Renal cortex interstitium (tissue), 11 donors: ENCODE measurements at regions not wholly inside any gene's neighbourhood (a gene's known extent, or its start where the extent isn't known, plus 50 kb on each side); places are given as distances from the start of the nearest gene placed in this dataset.
"Not testable (repeated sequence)": the region's sequence is repeated elsewhere in the genome, so short reads cannot be mapped to it uniquely, and the experiment has no call there.

ENCODE experiments used
- DNase-seq, 11 donors: peaks; one replicate each; pipeline ENCODE4 v3.0.0-alpha.2; 2013; ENCODE audit warnings: low read depth in 9 of 11, low spot score in 4 of 11; ENCODE audit errors: extremely low read depth in 1 of 11

DNA sequence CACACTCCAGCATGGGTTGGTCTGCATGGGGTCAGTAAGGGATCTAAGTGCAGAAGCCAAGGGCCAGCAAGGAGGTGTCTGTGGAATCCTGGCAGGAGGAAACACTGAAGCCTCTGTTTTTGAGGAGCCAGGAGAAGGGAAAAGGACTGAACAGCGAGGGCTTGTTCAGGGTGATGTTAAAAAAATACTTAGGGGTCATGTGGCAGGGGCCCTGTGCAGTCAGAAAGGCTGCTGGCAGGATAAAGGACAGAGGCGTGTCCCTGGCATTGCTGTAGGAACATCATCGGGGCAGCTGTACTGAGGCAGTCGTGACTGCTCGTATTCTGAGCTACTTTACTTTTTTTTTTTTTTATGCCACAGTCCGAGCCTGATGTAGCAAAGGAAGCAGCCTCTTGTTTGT, 127.1 kb upstream of the ZFP64 start:
- no peak for DNase-seq

DNA sequence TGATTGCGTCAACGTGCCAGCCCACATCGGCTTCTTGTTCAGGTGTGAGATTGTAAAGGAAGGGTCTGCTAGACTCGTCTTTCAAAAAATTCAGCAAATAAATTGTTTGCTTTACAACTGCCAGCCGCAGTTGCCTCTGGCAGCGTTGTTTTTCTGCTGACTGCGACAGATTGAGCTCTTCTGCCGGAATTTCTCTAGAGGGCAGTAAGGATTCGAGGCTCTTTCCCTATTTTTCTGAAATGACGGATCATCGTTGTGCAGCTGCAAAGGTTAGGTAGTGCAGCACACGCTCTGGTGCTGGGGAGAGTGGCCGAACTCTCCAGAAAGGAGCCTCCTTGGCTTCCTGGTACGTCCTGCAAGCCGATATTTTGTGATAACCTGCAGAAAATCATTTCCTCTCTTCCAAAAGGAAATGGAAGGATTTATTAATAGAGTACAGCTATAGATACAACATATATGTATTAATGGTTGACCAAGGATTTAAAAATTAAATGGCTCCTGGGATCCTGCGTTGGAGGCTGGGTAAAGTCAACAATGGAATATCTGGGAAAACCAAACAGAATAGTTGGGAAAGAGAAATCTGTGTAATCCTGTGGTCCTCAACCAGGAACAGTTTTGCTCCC, 121.9 kb upstream of the ZFP64 start:
- DNase-seq = peak; percentile 21 to 60 (median 38)

DNA sequence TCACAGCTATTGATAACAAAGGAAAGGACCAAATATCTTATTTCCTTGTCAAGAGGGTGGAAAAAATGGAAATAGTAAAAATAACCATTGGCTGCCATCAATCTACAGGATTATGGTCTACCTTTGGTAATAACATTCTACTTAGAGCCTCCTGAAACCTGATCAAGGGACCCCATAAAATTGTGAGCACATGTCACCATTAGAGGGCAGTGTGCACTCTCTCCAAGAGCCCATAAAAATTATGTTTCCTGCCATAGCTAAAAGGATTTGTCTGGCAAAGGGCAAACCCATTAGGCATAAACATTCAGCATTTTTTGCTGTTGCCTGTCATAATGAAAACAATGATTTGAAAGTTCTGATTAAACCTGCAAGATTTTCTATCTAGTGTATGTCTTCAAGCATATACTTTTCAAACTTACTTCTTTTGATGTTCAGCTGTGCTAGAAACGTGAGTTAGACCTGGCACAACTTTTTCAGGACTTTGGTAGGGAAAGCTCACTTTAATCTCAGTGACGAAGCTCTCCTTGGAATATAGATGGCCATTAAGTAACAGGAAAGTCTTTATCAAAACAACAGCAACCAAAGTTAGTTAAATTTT, 120.7 kb upstream of the ZFP64 start:
- DNase-seq = peak; percentile 36 to 76 (median 62)

DNA sequence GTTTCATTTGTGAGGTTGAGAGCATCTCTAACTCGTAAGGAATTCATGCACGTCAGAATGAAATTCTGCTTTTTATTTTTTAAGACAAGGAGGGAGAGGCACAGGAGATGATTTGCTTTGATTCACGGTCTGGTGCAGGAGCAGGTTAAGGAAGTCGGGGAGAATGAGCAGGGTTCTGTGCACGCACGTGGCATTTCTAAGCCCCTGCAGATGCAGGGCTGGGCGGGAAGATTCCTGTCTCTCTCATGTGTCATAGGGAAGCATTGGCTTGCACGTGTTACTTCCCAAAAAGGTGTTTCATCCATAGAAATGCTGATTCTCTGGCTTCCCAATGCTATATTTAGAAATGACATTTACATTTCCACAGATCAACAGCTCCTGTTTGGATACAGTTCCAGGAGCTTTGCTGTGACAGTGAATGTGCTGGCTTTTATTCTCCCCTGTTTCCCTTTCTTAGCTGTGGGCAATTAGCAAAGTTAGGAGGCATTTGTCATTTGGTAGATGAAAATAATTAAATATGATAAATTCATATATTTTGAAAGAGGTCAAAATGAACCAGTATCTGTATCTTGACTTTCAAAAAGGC, 119.7 kb upstream of the ZFP64 start:
- DNase-seq = no peak

DNA sequence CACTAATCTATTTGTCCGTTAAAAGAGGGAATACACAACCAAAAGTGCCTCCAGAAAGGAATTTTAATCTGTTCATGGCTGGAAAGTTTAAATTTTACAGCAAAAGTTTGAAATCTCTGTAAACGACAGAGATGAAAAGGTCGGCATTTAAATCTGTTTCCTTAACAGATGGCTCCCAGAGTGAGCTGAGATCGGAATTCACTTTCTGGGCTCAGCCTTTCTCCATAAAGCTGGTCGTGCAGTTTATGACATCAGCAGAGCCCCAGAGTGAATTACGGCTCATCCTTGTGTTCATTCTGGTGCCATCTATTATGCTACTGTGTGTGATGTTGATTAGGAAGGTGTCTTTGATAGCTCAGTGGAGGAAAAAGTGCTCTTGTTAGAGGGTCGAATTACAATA, 117.6 kb upstream of the ZFP64 start:
- DNase-seq = no peak

DNA sequence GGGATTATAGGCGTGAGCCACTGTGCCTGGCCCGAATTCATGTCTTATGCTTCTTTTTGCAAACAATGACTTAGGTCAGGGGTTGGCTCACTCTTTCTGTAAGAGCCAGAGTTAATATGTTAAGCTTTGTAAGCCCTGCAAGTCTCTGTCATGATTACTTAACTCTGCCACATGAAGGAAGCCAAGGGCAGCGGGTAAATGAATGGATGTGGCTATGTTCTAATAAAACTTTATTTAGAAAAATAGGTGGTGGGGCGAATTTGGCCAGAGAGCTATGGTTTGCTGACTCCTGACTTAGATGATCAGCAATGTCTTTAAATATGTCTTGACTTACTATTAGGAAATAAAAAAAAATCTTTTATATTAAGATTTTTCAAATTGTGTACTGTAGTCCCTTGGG, 114.9 kb upstream of the ZFP64 start:
- DNase-seq = no peak

DNA sequence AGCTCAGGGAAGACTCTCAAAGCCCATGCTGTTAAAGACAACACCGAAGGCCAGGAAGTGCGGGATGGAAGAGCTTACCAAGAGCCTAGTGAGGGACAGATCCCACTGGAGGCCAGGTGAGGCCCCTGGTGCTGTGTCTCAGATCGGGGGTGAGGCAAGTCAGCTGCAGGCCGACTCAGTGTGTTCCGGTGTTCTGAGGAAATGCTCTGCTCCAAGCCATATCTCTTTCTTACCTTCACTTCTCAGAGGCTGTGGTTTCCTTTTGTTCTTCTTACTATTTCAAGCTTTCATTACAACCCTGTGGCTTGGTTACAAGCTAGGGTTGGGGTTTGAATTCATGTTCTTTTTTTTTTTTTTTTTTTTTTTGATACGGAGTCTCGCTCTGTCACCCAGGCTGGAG, 114.3 kb upstream of the ZFP64 start:
- no peak for DNase-seq

DNA sequence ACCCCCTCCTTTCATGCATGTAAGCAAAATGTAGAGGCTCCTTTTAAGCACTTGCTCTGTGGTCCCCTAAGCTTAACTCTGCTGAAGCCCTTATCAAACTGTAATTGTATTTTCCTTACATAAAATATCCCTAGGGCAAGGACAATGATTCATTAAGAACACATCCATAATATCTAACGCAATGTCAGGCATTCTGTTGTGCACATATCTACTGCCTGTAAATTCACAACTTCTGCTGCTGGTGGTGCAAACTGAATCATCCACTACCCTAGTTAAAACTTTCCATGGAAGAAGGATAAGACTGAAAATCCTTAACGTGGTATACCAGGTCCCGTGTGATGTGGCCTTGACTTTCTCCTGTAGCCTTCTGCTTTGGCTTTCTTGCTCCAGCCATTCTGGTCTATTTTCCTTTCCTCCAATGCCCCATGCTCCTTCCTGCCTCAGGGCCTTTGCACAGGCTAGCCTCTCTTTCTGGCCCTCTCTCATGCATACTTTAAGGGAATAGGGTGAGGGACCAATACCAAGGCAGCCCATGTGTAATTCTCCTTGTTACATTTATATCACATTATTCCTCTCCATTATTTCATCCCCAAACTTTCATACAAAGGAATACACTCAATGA, 113.6 kb upstream of the ZFP64 start:
- no peak for DNase-seq

DNA sequence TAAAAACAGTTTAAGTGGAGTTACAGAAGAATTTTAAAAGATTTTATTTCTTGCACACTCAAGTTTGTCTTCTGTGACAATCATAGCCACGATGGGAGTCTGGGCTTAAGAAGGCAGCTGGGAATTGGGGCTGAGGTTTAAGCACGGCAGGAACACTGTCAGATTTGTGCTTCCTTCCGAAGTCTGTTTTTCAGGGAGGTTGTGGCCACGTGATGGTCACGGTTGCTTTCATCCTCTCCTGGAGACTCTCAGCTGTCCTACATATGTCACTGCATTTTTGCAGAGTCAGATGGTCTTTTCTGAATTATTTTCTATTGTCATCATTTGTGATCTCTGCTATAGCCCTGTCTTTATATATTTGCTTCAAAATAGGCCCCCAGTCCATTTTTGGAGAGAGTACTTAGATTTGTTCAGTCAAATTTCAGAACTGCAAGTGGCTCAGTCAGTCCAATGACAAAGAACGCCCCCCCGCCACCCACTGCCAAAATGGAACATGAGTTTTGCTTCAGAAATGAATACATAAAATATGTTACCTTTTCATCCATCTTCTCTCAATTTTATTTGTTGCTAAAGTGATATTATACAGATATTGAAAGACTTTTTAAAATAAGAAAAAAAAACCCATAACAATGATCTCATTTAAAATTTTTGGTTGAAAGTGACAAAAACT, 111.8 kb upstream of the ZFP64 start:
- DNase-seq = no peak

DNA sequence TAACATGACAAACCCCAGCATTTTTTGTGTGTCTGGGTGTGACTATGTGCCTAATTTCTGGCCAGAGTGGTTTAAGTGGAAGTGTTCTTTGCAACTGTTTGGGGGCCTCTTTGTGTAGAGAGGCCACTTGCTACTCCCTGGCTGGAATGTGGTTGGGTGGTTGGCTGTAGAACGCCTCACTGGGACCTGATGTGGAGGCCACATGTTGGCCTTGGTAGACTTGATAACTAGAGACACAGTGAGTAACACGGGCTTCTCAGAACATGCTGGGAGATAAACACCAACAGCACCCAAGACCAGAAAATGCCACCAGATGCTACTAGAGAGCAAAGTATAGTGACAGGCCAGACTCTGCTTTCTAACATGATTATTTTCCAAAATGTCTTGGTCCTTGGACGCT, 111.2 kb upstream of the ZFP64 start:
- DNase-seq = no peak

DNA sequence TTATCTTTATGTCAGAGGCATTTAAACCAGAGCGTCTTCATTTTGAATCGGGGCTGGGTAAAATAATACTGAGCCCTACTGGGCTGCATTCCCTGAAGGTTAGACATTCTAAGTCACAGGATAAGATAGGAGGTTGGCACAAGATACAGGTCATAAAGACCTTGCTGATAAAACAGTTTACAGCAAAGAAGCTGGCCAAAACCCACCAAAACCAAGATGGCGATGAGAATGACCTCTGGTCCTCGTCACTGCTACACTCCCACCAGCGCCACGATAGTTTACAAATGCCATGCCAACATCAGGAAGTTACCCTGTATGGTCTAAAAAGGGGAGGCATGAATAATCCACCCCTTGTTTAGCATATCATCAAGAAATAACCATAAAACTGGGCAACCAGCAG, 110.5 kb upstream of the ZFP64 start:
- not testable (repeated sequence) for DNase-seq

DNA sequence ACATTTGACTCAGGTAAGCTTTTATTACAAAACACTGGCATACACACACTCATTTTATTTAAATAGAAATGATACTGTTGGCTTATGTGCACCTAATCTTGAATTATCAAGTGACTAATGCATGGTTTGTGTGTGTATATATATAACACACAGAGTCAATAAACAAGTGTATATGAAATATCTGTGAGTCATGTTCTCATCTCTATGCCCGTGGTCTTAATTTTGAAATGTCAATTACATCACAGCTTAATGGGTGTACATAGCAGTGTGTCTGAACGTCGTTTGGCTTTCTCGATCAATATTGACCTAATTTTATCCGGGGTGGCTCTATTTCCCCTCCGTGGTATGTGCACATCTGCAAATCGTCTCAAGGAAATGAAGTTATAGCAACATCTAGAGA, 104.0 kb upstream of the ZFP64 start:
- DNase-seq = no peak

DNA sequence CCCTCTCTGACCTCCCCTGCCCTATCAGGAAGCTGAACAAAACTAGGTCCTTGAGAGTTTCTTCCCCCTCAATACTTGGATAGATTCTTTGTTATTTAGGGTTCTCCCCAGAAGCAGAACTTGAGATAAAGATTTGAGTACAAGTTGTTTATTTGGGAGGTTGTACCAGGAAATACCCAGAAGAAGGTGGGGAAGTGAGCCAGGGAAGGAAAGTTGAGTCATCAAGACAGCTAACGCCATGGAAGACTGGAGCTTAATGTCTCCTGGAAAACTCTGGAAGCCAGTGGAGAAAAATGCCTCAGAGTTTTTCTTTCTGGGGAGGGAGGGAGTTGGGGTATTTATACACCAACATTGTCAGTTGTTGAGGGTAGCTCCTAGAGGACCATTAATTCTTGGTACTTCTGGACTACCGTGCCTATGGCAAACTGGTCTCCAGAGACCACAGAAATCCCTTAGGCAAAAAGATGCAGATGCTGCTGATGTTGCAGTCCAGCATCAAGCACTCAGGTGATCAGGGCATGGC, 102.6 kb upstream of the ZFP64 start:
- DNase-seq = no peak

DNA sequence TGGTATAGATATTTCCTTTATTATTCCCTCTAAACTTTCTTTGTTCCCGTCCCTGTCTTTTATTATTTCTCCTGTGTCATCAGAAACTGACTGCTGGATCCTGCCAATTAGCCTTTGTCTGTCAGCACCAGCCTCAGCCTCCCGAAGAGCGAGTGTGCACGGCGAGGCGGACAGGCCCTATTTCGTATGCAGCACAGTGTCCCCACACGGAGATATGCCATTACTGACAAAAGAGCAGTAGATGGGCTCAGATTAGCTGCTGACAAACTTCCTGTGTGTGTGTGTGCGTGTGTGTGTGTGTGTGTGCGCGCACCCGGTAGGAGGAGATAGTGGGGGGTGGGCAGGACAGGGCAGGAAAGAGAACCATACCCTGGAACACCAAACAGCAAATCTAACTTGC, 99.5 kb upstream of the ZFP64 start:
- no peak for DNase-seq

DNA sequence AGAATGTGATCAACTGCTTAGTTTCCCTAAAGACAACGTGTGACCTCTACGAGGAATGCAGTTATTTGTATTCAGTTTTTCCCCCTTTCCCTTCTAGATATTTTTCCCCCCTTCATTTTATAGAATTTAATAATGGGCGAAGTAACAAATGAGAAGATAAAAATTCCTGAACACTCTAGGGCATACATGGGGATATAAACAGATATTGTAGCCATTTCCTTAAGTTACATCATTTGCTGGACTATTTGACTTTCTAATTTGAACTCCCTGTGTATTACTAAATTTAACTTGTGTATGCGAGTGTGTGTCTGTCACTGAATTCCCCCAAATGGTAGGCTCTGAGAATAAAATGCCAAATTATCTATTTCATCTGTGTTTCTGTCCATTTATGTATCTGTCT, 99.0 kb upstream of the ZFP64 start:
- no peak for DNase-seq

DNA sequence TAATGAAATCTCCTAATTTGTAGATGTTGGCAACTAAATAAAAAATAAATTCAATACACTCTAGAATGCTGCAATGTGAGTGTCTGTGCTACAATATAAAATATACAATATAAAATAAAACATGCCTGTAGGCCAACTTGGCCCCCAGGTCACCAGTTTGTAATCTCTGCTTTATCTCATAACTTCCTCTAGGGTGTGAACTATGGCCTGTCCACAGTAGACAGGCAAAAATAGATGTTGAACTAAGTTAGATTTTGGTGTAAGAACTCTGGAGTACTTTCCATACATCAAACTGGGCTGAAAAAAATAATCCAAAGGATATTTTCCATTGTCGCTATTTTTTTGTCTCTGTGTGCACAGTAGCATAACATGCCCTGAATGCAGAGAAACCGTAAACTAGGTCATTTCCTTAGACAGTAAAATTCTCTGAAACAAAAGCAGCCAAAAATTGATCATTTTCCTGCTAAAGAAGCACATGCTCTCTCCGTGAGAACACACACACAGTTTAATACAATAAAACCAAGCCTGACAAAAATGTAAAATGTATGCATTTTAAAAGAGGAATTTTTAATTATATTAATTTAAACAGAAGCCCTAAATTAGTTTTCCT, 98.5 kb upstream of the ZFP64 start:
- no peak for DNase-seq

DNA sequence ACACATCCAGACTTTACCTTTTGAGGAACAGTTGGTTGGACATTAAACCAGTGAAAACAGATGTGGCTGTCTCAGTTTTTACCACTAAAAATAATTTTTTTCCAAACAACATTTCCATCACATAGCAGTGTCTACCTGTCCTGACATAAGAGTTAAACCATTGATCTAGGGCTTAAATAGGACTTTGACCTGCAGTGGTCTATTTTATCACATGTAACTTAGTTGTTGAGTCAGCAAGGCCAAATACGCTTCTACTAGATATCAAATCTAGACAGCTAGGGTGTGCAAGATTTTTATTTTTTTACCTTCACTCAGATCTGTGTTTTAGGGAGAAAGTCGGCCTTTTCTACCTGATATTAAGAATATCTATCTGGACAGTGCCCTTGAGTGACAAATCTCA, 88.8 kb upstream of the ZFP64 start:
- no peak for DNase-seq

DNA sequence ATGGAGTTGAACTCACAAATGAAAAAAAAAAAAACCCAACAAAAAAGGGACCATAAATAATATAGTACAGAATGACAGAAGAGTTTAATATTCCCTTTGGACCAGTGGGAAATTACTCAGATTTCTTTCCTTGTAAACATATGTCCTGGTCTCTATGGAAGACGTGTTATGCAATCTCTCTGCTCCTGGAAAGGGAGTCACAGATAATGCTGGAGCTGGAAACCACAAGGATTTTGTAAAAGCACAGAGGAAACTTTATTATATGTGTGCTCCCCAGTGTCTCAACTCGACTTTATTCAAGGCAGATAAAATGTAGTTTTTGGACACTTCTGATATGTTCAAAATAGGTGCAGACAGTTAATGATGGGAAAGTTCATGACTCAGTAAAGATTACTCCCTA, 88.1 kb upstream of the ZFP64 start:
- no peak for DNase-seq

DNA sequence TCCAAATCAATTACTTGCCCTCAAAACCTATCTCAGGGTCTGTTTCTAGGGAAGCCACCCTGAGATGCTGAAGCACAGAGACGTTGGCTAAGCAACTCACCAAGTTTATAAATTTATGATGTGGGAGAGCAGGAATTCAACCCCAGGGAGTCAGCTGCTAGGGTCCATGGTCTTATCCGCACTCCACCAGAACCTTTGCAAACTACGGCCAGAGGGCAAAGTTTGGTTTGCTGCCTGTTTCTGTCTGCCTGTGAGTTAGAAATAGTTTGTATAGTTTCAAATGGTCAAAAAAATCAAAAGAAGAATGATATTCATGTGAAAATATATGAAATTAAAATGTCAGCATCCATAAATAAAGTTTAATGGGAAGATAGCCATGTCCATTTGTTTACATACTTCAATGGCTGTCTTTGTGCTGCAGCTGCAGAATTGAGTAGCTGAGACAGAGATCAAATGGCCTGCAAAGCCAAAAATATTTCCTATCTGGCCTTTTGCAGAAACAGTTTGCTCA, 83.7 kb upstream of the ZFP64 start:
- peak in 8 of 11 donors; percentile 41 to 72 (median 52) for DNase-seq
